Subcutaneous abdominal adipose tissue (tissue), 5 donors: ENCODE measurements at regions not wholly inside any gene's neighbourhood (a gene's known extent, or its start where the extent isn't known, plus 50 kb on each side); places are given as distances from the start of the nearest gene placed in this dataset.
A peak's percentile ranks its signal among the peaks of the same experiment; 100 is the strongest.

ENCODE experiments used
- H3K27ac ChIP-seq: one replicate; pipeline ENCODE4 v1.7.0; 2013; ENCODE audit warnings: low read depth, mild to moderate bottlenecking, inconsistent platforms, low read length, moderate library complexity
- H3K27me3 ChIP-seq, 5 donors: one replicate each; pipeline ENCODE4 v1.7.0; 2013; ENCODE audit warnings: low read length in 5 of 5, inconsistent platforms in 1 of 5; ENCODE audit not compliant: control insufficient read depth in 5 of 5, insufficient read depth in 4 of 5
- H3K36me3 ChIP-seq, 5 donors: one replicate each; pipeline ENCODE4 v1.7.0; 2013; ENCODE audit warnings: low read length in 5 of 5; ENCODE audit not compliant: control insufficient read depth in 5 of 5, insufficient read depth in 5 of 5
- H3K4me1 ChIP-seq, 5 donors: one replicate each; pipeline ENCODE4 v1.7.0; 2013; ENCODE audit warnings: low read length in 5 of 5, mild to moderate bottlenecking in 3 of 5, moderate library complexity in 1 of 5; ENCODE audit not compliant: control insufficient read depth in 5 of 5, insufficient read depth in 5 of 5
- H3K4me3 ChIP-seq, 5 donors: one replicate each; pipeline ENCODE4 v1.7.0; 2013; ENCODE audit warnings: low read length in 5 of 5, low read depth in 1 of 5
- H3K9ac ChIP-seq, 5 donors: one replicate each; pipeline ENCODE4 v1.7.0; 2013; ENCODE audit warnings: low read length in 5 of 5, mild to moderate bottlenecking in 4 of 5, moderate library complexity in 3 of 5
- H3K9me3 ChIP-seq, 5 donors: one replicate each; pipeline ENCODE4 v1.7.0; 2013; ENCODE audit warnings: low read length in 5 of 5; ENCODE audit not compliant: control insufficient read depth in 5 of 5
- donor health status: healthy.
- donor health status: healthy.
- donor health status: healthy.
- donor health status: healthy.
- donor health status: healthy.

GRCh38 chr11:130765406-130765805 lies 150.9 kb downstream of the SNX19 start:
- no peaks in the 10 kb centered on the region for H3K27me3 ChIP-seq
- no peak overlapping the region for H3K9ac ChIP-seq
- no peaks in the 10 kb centered on the region for H3K9me3 ChIP-seq
- no peak overlapping the region for H3K27ac ChIP-seq
- H3K4me3 ChIP-seq, result no peak overlapping the region
- H3K4me1 ChIP-seq, result peaks cover 0 to 13% (median 11%) of the 10 kb centered on the region in 5 donors
- H3K36me3 ChIP-seq, result no peaks in the 10 kb centered on the region

- peaks cover 0 to 18% (median 15%) of the 10 kb centered on the region in 5 donors for H3K4me1 ChIP-seq
- no peaks in the 10 kb centered on the region for H3K27me3 ChIP-seq
- H3K36me3 ChIP-seq, result no peaks in the 10 kb centered on the region
- no peak overlapping the region for H3K4me3 ChIP-seq
- H3K27ac ChIP-seq, result no peak overlapping the region
- H3K9ac ChIP-seq, result no peak overlapping the region
- H3K9me3 ChIP-seq, result no peaks in the 10 kb centered on the region
These were observed 150.2 kb downstream of the SNX19 start for GRCh38 chr11:130765951-130766649.

- no peaks in the 10 kb centered on the region for H3K36me3 ChIP-seq
- H3K9ac ChIP-seq, result no peak overlapping the region
- H3K9me3 ChIP-seq, result no peaks in the 10 kb centered on the region
- no peaks in the 10 kb centered on the region for H3K27me3 ChIP-seq
- no peak overlapping the region for H3K27ac ChIP-seq
- peaks cover 0 to 26% (median 21%) of the 10 kb centered on the region in 5 donors for H3K4me1 ChIP-seq
- no peak overlapping the region for H3K4me3 ChIP-seq
These were observed 149.4 kb downstream of the SNX19 start for GRCh38 chr11:130766650-130767565.

GRCh38 chr11:130769782-130770535 lies 146.3 kb downstream of the SNX19 start:
- Histone ChIP-seq H3K4me1 (peaks cover 2 to 41% (median 35%) of the 10 kb centered on the region in 5 donors), H3K4me3 (no peak overlapping the region), H3K27me3 (no peaks in the 10 kb centered on the region), H3K9me3 (no peaks in the 10 kb centered on the region), H3K27ac (no peak overlapping the region), H3K36me3 (no peaks in the 10 kb centered on the region), H3K9ac (no peak overlapping the region)

GRCh38 chr11:130771708-130772107 lies 144.6 kb downstream of the SNX19 start:
- Histone ChIP-seq H3K36me3 (no peaks in the 10 kb centered on the region), H3K4me3 (no peak overlapping the region), H3K9me3 (no peaks in the 10 kb centered on the region), H3K27ac (no peak overlapping the region), H3K4me1 (peaks cover 2 to 46% (median 38%) of the 10 kb centered on the region in 5 donors), H3K9ac (no peak overlapping the region), H3K27me3 (no peaks in the 10 kb centered on the region)

GRCh38 chr11:130772266-130773227 lies 143.7 kb downstream of the SNX19 start:
- peak overlapping the region; percentile 15 for H3K27ac ChIP-seq
- H3K9ac ChIP-seq, result no peak overlapping the region
- H3K9me3 ChIP-seq, result no peaks in the 10 kb centered on the region

GRCh38 chr11:130773244-130773820 lies 142.9 kb downstream of the SNX19 start:
- no peaks in the 10 kb centered on the region for H3K27me3 ChIP-seq
- no peak overlapping the region for H3K9ac ChIP-seq
- no peak overlapping the region for H3K4me3 ChIP-seq
- H3K4me1 ChIP-seq, result peaks cover 2 to 46% (median 38%) of the 10 kb centered on the region in 5 donors
- H3K9me3 ChIP-seq, result no peaks in the 10 kb centered on the region
- H3K27ac ChIP-seq, result peak overlapping the region; percentile 15
- no peaks in the 10 kb centered on the region for H3K36me3 ChIP-seq

More at GRCh38 chr11:130772266-130773227, 143.7 kb downstream of the SNX19 start:
- no peaks in the 10 kb centered on the region for H3K27me3 ChIP-seq
- peaks cover 2 to 46% (median 38%) of the 10 kb centered on the region in 5 donors for H3K4me1 ChIP-seq
- H3K36me3 ChIP-seq, result no peaks in the 10 kb centered on the region
- H3K4me3 ChIP-seq, result no peak overlapping the region

- H3K27me3 ChIP-seq, result no peaks in the 10 kb centered on the region
- H3K27ac ChIP-seq, result no peak overlapping the region
- H3K9me3 ChIP-seq, result no peaks in the 10 kb centered on the region
- peaks cover 2 to 46% (median 38%) of the 10 kb centered on the region in 5 donors for H3K4me1 ChIP-seq
- no peak overlapping the region for H3K4me3 ChIP-seq
- no peak overlapping the region for H3K9ac ChIP-seq
- no peaks in the 10 kb centered on the region for H3K36me3 ChIP-seq
These were observed 141.6 kb downstream of the SNX19 start for GRCh38 chr11:130774703-130775102.
